Amniotic epithelial cell (primary cell): ENCODE measurements at regions not wholly inside any gene's neighbourhood (a gene's known extent, or its start where the extent isn't known, plus 50 kb on each side); places are given as distances from the start of the nearest gene placed in this dataset.

Source experiments
- DNase-seq: peaks from one replicate; pipeline ENCODE4 v3.0.0-alpha.2; 2010; ENCODE audit warnings: low read depth

DNA sequence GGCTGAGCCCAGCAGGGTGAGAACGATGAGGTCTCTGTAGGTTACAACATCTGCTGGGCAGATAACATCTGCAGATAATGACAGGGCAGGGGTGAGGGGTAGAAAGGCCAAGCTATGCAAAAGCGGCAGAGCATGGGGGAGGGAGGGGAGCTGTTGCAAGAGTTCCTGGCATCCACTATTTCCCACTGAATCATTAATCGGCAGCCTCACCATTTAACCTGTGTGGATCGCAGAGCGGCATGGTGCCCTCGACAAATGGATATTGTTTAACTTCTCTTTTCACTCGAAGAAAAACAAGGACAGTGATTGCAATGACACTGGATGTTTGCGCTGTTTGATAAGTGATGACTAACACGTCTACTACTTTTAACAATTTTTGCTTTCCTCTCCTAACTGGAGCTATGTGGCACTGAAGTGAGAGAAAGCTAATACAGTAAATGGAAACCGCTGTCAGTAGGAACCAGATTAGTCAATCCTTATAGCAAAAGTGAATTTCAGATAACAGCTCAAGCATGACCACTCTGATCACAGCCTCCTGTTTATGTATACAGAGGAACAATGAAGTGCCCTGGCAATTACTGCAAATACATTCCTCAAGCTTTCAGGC lies 381.5 kb downstream of the TFAP2A start:
- peak; percentile 1 for DNase-seq

DNA sequence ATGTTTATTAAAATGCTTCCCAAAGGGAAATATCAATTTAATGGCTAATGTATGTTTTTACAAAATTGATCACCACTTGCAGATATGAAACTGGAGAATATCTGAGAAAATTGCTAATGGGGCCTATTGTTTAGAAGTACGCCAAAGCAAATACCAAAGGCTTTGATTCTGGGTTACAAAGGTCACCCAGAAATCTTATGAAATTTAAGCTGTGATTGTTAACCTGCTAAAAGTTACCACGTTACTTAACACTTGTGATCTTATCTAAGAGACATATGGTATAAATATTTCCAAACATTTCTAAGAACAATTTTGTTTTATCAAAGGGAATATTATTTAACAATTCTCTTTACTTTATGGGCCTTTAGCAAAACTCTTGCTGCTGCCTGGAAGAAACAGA lies 383.3 kb downstream of the TFAP2A start:
- no peak for DNase-seq

DNA sequence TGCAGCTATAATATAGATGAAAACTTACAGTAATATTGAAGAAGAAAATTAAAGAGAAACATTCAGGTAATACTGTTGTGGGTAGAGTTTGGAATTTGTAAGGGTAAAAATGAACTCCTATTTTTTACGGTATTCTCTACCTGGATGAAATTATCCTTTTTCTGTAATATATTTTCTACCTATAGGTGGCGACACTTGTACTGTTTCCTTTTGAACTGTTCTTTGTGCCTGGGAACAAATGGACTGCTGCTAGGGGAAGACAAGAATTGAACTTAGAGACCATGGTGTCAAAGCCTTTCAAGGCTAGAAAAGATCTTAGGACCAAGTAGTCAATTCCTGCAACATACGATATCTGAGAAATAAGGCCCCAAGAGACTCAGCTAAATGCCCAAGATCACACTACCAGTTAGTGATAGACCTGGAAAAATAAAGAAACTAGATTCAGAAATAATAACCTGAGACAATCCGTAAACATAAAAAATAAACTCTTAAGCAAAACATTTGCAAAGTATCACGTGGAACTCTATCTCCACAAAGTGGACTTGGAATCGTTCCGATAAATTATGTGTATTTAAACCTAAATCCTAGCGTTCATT lies 383.8 kb downstream of the TFAP2A start:
- no peak for DNase-seq

DNA sequence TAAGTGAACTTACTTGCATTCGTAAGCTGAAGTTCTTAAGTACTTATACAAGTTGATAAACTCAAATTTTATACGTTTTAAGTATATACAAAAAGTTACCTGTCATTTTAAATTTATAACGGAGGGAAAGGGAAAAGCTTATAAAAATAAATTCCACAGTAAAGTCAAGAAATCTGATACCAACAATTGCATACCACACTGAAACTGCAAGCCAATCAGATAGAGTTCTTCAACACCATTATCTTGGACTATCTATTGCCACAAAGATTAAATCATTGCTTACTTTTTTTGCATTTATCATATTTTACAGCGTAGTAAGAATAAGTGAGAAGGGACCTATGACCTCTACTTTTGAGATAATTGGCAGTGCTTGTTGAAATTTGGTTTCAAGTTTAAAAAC lies 386.7 kb downstream of the TFAP2A start:
- DNase-seq, result no peak

DNA sequence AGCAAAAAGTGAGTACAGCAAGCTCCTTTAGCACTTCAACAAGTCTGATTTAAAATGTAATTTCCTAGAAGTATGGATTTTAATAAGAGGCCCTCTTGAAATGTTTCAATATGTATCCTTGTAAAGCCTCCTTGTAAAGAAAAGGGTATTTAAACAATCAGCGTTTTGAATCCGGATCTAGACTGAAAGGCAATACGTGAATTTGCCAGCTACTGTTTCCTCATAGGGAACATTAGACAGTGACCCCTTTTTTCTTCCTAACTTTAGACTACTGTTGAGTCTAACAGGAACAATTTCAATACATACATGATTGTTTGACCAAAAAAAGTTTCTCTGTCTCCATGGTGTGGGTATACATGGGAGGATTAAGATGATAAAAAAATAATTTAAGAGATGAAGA lies 395.0 kb downstream of the TFAP2A start:
- DNase-seq, result no peak

DNA sequence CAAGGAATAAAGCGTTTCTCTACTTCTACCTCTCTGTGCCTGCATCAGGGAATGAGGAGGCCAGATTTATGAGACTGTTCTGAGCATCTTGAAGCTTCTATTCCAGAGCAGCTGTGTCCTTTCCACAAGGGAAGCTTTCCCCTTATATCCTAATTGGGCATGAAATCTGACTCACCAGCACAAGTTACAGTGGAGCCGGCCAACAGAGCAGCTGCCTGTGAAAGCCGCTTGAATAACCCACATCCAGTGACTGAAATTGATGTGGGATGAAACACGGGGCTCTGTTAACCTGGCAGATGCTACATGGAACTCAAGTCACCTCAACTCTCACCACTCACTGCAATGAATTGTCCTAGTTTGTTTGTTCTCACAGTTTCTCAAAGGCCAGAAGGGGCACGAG lies 400.3 kb downstream of the TFAP2A start:
- no peak for DNase-seq

DNA sequence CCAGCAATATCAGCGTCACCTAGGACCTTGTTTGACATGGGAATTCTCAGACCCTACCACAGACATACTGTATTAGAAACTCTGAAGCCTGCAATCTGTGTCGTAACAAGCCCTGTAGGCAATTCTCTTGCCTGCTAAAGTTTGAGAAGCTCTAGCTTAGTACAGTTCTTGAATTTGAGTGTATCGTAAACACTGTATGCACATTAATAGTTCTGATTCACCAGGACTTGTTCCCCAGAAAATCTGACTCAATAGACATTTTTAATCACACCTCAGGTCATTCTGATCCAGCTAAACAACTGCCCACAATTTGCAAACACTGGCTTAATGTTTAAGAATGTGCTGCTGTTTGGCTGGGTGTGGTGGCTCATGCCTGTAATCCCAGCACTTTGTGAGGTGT lies 414.3 kb downstream of the TFAP2A start:
- DNase-seq, result no peak

DNA sequence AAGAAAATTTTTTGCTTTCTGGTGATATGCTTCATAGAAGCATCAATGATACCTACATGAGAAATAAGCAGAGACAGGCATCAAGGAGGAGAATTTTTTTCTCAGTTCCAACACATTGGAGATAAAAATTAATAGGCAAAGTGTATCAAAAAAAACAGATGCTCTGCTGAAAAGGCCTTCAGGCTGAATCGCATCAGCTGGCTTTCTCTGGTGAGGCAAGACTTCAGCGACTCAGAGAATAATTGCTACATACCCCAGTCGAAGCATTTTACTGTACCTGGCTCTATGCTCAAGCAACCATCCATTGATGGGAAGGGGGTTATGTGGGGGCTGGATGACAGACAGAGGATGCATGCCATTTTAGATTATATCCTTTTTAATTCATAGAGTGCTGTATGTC lies 415.1 kb downstream of the TFAP2A start:
- no peak for DNase-seq

DNA sequence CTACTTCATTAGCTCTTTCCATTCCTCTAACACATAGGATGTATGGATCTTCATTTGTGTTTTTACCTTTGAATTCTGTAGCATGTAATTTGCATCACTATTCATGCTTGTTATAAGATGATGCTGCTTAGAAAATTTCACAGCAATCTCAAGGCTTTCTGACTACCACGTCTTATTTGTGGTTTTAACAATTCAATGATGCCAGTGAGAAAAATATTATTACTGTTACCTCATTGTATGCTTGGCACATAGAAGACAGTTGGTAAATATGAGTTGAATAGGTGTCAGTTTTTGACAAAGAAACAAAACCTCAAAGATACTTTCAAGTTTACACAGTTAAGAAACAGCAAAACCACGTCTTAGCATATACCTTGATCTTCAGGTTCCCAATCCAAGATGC lies 428.6 kb downstream of the TFAP2A start:
- DNase-seq, result no peak

DNA sequence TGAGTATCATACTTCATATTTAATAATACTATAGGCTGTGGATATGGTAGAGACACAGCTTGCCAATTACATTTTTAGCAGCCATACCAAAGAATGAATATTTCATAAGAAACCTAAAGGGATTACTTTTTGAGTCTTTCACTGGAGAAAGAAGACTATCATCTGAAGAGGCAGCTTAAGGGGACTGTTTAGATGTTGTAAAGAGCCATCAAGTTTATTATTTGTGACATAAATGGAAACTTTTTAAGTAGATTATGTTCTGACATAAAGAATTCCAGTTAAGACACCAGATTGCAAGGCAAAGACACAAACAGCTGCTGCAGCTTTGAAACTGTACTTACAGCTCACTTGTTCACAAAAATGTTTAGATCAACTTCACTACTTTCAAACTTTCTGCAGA lies 429.4 kb downstream of the TFAP2A start:
- no peak for DNase-seq

DNA sequence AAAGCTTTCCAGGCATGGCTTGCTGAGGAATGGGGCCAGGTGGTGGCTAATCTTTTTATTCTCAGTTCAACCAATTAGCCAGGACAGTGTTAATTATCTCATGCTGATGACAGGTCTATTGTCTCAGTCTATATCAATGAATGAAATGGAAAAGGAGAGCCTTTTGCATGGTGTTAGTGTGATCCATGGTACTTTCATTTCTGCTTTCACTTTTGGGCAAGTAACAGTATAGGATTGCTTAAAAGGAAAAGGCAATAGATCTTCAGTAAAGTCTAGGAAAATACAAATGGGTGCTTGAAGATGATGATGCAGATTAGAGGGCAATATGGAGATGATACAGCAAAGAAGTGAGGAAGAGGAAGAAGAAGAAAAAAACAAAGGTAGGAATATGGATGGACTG lies 430.3 kb downstream of the TFAP2A start:
- no peak for DNase-seq

DNA sequence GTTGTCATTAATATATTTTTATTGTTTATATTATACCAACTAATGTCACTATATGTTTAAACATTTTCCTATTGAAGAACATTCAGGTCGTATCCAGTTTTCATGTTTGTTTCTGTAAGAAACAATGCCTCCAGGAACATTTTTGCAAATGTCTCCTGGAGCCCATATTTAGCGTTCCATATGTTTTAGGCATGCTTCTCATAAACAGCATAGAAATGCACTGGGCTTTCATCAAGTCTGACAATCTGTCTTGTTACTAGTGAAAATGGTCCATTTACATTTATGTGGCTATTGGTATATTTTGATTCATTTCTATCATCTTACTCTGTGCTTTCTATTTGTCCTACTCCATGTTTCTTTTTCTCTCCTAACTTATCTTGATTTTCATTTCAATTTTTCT lies 431.7 kb downstream of the TFAP2A start:
- no peak for DNase-seq

DNA sequence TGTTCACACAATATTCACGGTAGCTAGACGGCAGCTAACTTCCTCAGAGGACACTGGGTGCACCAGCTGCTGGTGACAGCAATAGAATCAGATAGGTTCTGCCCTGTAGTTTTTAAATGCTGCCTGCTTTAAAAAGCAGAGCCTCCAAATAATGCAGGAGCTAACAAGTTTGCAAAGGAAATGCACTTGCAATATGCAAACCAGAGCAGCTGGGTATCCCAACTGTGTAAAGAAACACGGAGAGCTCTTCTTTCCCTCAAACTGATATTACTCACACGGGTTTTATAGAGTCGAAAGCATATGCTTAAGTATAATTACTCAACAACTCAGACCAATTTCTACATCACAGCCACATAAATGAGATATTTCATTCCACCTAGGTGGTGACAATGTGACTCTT lies 432.7 kb downstream of the TFAP2A start:
- DNase-seq, result no peak

DNA sequence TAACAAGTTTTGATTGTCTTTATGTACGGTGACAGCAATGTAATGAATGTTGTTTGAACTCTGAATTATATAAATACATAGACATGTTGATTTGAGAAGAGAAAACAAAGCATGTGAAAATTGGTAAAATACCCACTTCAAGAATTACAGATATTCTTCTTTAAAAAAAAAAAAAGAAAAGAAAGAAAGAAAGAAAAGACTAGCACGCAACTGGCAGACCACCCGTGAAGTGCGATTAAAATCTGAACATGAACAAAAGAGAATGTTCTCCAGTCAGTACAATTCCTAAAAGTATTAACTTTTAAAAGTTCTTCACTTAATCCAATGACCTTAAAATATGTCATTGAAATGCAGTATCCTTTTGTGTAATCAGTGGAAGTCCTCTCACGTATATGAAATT lies 434.9 kb downstream of the TFAP2A start:
- DNase-seq, result no peak

DNA sequence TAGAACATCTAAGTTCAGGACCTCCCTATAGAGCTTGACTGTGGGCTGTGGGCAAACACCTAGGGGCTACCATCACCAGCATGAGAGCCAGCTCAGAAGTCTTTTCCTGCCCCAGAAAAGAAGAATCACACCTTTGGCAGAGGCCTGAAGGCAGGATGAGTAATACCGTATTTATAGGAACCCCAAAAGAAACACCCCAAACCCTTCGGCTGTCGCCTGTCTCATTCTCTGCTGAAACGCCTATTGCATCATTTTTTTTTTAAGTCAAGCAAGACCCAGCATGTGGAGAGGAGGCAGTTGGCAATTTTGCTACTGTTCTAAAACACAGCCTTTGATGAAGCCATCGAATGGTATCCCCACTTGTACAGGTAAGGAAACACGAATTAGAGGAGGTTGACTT lies 436.4 kb downstream of the TFAP2A start:
- DNase-seq, result no peak

DNA sequence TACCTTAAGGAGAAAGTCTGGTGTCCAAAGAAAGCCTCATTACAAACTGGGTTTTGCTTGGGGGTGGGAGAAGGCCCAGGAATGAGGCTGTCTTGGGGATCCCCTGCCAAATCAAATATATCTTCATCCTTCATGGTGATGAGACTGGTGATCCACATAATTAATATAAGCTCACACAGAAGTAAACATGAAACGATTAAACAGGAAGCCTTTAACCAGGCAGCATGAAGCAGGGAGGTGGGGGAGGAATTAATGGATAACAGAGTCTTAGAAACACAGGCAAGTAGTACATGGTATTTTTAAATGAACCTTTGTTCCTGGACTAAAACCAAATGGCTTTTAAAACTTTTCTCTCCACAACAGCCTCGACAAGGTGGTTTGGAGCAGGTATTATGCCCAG lies 437.5 kb downstream of the TFAP2A start:
- DNase-seq, result no peak

DNA sequence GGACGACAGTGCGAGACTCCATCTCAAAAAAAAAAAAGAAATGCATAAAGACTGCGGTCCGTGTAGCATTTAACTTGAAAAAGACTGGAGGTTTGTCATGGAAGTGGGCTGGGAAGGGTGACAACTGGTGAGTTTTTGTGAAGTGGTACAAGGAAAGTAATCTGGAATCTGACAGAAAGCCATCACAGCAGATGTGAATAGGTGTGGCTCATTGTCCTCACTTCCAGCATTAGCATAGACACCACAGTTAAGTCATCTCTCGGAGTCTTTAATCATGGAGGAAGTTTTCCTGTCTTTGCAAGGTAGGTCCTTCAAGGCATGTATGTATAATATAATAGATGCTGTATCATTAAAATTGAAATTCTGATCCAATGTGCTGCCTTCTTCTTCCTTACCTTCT lies 453.2 kb downstream of the TFAP2A start:
- no peak for DNase-seq

DNA sequence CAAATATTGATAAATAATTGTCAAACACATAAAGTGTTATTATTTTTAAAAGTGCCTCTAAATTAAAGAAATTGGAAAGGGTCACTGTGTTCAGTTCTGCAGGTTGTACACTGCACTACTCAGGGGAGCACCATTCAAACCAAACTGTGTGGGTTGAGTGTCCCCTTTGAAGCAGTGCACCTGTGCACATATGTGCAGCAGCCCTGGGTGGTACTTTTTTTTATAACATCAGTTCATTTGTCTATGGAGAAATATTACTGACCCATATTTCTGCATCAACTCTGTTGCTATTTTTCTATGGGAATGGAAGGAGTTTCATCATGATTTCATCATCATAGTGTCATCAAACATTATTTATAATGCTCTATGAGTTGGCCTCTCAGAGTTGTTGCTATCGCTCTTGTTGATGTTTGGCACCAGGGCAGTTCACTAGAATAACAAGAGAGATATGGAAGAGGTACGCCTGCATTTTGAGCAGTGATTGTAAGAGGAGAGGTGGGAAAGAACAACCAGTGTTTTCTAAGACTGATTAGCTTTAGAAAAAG lies 457.6 kb downstream of the TFAP2A start:
- no peak for DNase-seq

DNA sequence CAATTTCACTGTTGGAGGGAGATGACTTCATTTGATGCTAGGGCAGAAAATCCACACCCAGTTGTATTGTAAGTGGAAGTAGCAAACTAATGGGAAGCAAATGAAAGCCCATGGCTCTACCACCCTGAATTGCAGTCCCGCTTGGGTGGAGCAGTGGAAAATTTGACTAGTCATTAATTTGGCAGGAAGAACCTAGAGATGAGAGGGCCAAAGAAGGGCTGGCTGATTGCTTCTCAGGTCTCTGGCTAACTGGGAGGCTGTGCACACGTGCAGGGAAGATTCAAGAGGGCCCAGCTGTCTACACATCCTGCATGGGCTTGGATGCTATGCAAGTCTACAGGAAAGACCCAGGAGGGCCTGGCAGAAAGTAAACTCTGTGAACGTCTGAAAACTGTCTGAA lies 466.2 kb downstream of the TFAP2A start:
- no peak for DNase-seq

DNA sequence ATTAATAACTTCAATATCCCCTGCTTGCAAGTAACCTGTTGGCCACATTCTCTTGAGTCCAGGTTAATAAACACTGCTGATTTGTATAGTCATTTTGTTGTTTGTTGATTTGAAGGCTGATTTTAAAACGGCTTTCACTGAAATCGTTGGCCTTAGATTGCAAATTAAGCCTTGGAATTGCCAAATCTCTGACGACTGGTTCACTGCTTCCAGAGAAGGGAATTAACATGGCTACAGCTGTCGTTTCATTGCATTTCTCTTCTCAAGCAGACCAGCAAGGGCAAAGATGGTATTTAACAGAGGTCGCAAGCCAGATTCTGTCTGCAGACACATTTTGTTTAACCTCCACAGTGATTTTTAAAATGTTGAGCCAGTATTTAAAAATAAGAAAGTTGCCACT lies 470.9 kb downstream of the TFAP2A start:
- DNase-seq, result no peak

DNA sequence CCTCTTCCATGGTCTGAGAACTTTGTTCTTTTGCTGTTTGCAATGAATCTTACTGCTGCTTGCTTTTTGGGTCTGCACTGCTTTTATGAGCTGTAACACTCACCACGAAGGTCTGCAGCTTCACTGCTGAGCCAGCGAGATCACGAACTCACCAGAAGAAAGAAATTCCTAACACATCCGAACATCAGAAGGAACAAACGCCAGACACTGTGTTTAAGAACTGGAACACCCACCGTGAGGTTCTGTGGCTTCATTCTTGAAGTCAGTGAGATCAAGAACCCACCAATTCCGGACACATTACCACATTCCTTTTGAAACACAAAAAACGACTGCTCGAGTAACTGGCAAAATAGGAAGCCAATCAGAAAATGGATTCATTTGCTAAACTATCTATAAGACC lies 471.8 kb downstream of the TFAP2A start:
- DNase-seq, result no peak

DNA sequence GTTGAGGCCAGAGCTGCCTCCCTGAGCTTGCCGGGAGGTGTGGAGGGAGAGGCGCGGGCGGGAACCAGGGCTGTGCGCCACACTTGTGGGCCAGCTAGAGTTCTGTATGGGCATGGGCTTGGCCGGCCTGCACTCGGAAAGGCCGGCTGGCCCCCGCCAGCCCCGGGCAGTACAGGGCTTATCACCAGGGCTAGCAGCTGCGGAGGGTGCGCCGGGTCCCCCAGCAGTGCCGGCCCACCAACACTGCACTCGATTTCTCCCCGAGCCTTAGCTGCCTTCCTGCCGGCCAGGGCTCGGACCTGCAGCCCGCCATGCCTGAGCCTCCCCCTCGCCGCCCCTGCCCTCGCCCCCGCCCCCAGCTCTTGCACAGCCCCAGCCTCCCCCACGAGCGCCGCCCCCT lies 472.7 kb downstream of the TFAP2A start:
- no peak for DNase-seq

DNA sequence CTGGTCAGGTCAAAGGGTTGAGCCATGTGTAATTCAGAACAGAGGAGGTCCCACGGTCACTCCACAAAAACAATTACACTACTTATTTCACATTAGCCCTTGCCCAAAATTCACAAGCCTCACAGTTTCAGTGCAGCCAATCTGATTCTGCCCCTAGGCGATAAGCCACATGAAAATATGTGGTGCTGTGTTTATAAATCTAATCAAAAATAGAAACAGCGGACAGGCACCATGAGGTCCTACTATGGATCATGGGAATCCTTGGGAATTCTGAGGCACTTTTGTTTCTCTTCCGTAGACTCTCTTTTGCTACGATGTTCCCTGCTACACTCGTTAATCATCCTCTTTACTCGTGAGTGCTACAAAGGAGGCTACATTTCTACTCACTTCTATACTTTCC lies 476.1 kb downstream of the TFAP2A start:
- no peak for DNase-seq

DNA sequence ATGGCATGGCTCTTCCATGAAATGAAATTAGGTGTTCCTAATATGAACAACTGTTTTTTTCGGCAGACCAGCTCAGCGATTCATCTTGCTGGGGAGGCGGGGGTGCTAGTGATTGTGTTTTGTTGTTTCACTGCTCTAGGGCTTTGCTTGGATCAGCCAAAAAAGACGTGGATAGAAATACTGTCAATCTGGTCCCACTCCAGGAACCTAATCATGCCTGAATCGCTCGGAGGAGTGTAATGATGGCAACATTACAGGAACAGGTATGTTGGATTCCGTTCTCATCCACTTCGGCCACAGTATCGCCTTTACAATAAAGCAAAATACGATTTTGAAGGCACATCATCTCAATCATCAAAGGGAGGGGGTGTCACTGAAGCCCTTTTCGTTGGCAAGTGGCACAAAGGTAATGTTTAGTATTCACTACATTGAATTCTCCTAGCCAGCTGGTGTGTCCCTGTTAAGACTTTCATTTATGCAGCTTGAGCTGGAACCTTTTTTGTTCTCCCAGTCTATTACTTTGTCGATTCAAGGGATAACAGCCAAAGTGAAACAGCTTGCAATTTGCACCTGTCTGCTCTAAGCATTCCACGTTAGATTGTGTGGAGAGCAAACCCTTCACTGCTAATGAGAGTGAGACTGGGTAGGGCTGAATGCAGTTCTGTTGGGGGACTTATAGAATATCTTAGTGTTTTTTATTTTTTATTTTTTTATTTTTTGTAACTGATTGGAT lies 477.7 kb downstream of the TFAP2A start:
- no peak for DNase-seq
